WERI-Rb-1 (cell line): ENCODE measurements at regions not wholly inside any gene's neighbourhood (a gene's known extent, or its start where the extent isn't known, plus 50 kb on each side); places are given as distances from the start of the nearest gene placed in this dataset.
"Not testable (repeated sequence)": the region's sequence is repeated elsewhere in the genome, so short reads cannot be mapped to it uniquely, and the experiment has no call there.

Experiments used
- DNase-seq: peaks from one replicate; pipeline ENCODE4 v3.0.0-alpha.2; 2020
- H3K27ac ChIP-seq: fragments of 250-450 bp; sonication (Bioruptor Pico); 2 replicates; pipeline ENCODE4 v1.5.1; 2020; ENCODE audit warnings: mild to moderate bottlenecking, moderate library complexity
- H3K27me3 ChIP-seq: fragments of 250-450 bp; sonication (Bioruptor Pico); 2 replicates; pipeline ENCODE4 v1.5.1; 2021; ENCODE audit warnings: mild to moderate bottlenecking, low read depth, moderate library complexity; ENCODE audit not compliant: insufficient read depth, severe bottlenecking
- H3K36me3 ChIP-seq: fragments of 250-450 bp; sonication (Bioruptor Pico); 2 replicates; pipeline ENCODE4 v1.5.1; 2020; ENCODE audit warnings: mild to moderate bottlenecking, moderate library complexity
- H3K4me3 ChIP-seq: 2 replicates; pipeline ENCODE4 v1.5.1; 2011; ENCODE audit warnings: low read depth, mild to moderate bottlenecking, control low read depth, low read length
- H3K9me3 ChIP-seq: fragments of 250-450 bp; sonication (Bioruptor Pico); 2 replicates; pipeline ENCODE4 v1.5.1; 2021; ENCODE audit warnings: mild to moderate bottlenecking, moderate library complexity; ENCODE audit not compliant: severe bottlenecking
- TF ChIP-seq, protein P1 (sequence below): IDR thresholded peaks from 2 replicates; pipeline ENCODE4 v1.5.1; 2011; ENCODE audit warnings: low read depth, mild to moderate bottlenecking, control low read depth, inconsistent platforms, low read length

GRCh38 chr2:142395291-142395690 lies 264.5 kb upstream of the LRP1B start:
- Histone ChIP-seq H3K27me3 (no peaks in the 10 kb centered on the region), H3K4me3 (no peak overlapping the region), H3K36me3 (no peaks in the 10 kb centered on the region), H3K9me3 (peaks cover 5% of the 10 kb centered on the region), H3K27ac (no peak overlapping the region)
- no peak for DNase-seq
- TF ChIP-seq, protein P1, sequence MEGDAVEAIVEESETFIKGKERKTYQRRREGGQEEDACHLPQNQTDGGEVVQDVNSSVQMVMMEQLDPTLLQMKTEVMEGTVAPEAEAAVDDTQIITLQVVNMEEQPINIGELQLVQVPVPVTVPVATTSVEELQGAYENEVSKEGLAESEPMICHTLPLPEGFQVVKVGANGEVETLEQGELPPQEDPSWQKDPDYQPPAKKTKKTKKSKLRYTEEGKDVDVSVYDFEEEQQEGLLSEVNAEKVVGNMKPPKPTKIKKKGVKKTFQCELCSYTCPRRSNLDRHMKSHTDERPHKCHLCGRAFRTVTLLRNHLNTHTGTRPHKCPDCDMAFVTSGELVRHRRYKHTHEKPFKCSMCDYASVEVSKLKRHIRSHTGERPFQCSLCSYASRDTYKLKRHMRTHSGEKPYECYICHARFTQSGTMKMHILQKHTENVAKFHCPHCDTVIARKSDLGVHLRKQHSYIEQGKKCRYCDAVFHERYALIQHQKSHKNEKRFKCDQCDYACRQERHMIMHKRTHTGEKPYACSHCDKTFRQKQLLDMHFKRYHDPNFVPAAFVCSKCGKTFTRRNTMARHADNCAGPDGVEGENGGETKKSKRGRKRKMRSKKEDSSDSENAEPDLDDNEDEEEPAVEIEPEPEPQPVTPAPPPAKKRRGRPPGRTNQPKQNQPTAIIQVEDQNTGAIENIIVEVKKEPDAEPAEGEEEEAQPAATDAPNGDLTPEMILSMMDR = no peak

- no peak overlapping the region for H3K27ac ChIP-seq
- H3K27me3 ChIP-seq = no peaks in the 10 kb centered on the region
- TF ChIP-seq, protein P1 = no peak
- no peaks in the 10 kb centered on the region for H3K9me3 ChIP-seq
- H3K4me3 ChIP-seq = no peak overlapping the region
- no peaks in the 10 kb centered on the region for H3K36me3 ChIP-seq
- DNase-seq = no peak
These were observed 249.6 kb upstream of the LRP1B start for GRCh38 chr2:142380372-142380771.

DNA sequence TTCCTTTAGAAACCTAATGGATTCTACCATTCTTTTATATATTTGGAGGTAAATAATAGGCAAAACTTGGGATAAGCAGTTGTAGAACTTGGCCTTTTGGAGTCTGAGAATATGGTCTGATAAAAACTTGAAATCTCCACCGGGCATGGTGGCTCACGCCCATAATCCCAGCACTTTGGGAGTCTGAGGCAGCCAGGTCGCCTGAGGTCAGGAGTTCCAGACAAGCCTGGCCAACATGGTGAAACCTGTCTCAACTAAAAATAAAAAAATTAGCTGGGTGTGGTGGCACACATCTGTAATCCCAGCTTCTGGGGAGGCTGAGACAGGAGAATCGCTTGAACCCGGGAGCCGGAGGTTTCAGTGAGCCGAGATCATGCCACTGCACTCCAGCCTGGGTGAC lies 231.3 kb upstream of the LRP1B start:
- H3K9me3 ChIP-seq, H3K4me3 ChIP-seq, H3K27ac ChIP-seq, DNase-seq, H3K27me3 ChIP-seq, H3K36me3 ChIP-seq: not testable (repeated sequence)

GRCh38 chr2:142347751-142348150 lies 216.9 kb upstream of the LRP1B start:
- H3K36me3 ChIP-seq = no peaks in the 10 kb centered on the region
- DNase-seq = no peak
- TF ChIP-seq, protein P1 = no peak
- H3K27me3 ChIP-seq = no peaks in the 10 kb centered on the region
- no peak overlapping the region for H3K4me3 ChIP-seq
- H3K9me3 ChIP-seq = no peaks in the 10 kb centered on the region
- H3K27ac ChIP-seq = no peak overlapping the region

GRCh38 chr2:142339261-142339660 lies 208.4 kb upstream of the LRP1B start:
- TF ChIP-seq, protein P1 = no peak
- DNase-seq = no peak
- H3K27me3 ChIP-seq = no peaks in the 10 kb centered on the region

DNA sequence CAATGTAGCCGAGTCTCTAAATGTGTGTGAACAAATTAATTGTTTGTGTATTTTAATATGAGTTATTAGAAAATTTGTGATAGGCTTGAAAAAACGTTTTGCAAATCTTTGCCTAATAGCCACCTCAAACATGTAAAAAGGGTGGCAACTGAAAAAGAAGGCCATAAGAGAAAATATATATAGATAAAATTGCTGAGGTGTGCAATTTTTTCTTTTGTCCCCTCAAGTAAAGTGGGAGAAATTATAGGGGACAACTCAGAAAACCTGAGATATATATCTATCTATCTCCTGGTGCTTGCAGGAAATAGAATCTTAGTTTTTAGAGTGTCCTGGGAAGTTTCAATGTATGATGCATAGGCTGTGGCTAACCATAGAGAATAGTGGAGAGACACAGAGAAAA lies 201.4 kb upstream of the LRP1B start:
- Histone ChIP-seq H3K27ac (no peak overlapping the region), H3K4me3 (no peak overlapping the region), H3K27me3 (no peaks in the 10 kb centered on the region), H3K36me3 (no peaks in the 10 kb centered on the region), H3K9me3 (no peaks in the 10 kb centered on the region)
- DNase-seq = no peak
- TF ChIP-seq, protein P1 = no peak

More at GRCh38 chr2:142339261-142339660, 208.4 kb upstream of the LRP1B start:
- no peak overlapping the region for H3K27ac ChIP-seq
- no peak overlapping the region for H3K4me3 ChIP-seq
- H3K36me3 ChIP-seq = no peaks in the 10 kb centered on the region
- no peaks in the 10 kb centered on the region for H3K9me3 ChIP-seq
